ENCODE measurements at regions not wholly inside any gene's neighbourhood (a gene's known extent, or its start where the extent isn't known, plus 50 kb on each side); places are given as distances from the start of the nearest gene placed in this dataset.

GRCh38 chr5:74182603-74183002 lies 457.9 kb downstream of the ENC1 start:
- TF ChIP-seq EZH2 (IDR thresholded peaks at IDR 0.05) (no peak), CTCF (IDR thresholded peaks at IDR 0.05) (no peak), EZH2phosphoT487 (IDR thresholded peaks at IDR 0.05) (no peak)
- Mint-ChIP-seq H3K27me3 (ENCODE audit: insufficient read depth, low read depth) (peaks cover 11% of the 10 kb centered on the region), H3K27ac (no peak overlapping the region), H3K4me3 (no peak overlapping the region), H3K9me3 (peaks cover 6% of the 10 kb centered on the region), H3K4me1 (peaks cover 59% of the 10 kb centered on the region), H3K36me3 (no peaks in the 10 kb centered on the region)
- no peak for DNase-seq (ENCODE audit: low spot score)
- no peak overlapping the region for H3K9ac ChIP-seq
- peaks cover 39% of the 10 kb centered on the region for H3K4me1 ChIP-seq
- no peaks in the 10 kb centered on the region for H3K9me3 ChIP-seq (ENCODE audit: low read depth)
- no peak overlapping the region for H3K4me2 ChIP-seq
- H3K36me3 ChIP-seq = no peaks in the 10 kb centered on the region
- H4K20me1 ChIP-seq (ENCODE audit: low read depth) = no peaks in the 10 kb centered on the region
- H2AFZ ChIP-seq (replicated peaks) = no peak overlapping the region
- no peak overlapping the region for H3K4me3 ChIP-seq
- no peak overlapping the region for H3K27ac ChIP-seq
- H3K79me2 ChIP-seq (ENCODE audit: low read depth) = no peaks in the 10 kb centered on the region
- peaks cover 23% of the 10 kb centered on the region for H3F3A ChIP-seq (ENCODE audit: low read depth)
- H3K27me3 ChIP-seq = no peaks in the 10 kb centered on the region

- no peak overlapping the region for H3K4me3 ChIP-seq
- H3K4me2 ChIP-seq = no peak overlapping the region
- Mint-ChIP-seq H3K4me3 (no peak overlapping the region), H3K4me1 (peaks cover 42% of the 10 kb centered on the region), H3K27me3 (ENCODE audit: insufficient read depth, low read depth) (peaks cover 12% of the 10 kb centered on the region), H3K36me3 (no peaks in the 10 kb centered on the region), H3K27ac (peak overlapping the region; percentile 19), H3K9me3 (peaks cover 9% of the 10 kb centered on the region)
- TF ChIP-seq EZH2phosphoT487 (IDR thresholded peaks at IDR 0.05) (no peak), CTCF (IDR thresholded peaks at IDR 0.05) (no peak), EZH2 (IDR thresholded peaks at IDR 0.05) (no peak)
- H3K9ac ChIP-seq = no peak overlapping the region
- H3K4me1 ChIP-seq = peaks cover 18% of the 10 kb centered on the region
- H2AFZ ChIP-seq (replicated peaks) = no peak overlapping the region
- no peaks in the 10 kb centered on the region for H3K27me3 ChIP-seq
- no peaks in the 10 kb centered on the region for H3K79me2 ChIP-seq (ENCODE audit: low read depth)
- no peak overlapping the region for H3K27ac ChIP-seq
- H4K20me1 ChIP-seq (ENCODE audit: low read depth) = no peaks in the 10 kb centered on the region
- no peak for DNase-seq (ENCODE audit: low spot score)
- peaks cover 13% of the 10 kb centered on the region for H3F3A ChIP-seq (ENCODE audit: low read depth)
- H3K9me3 ChIP-seq (ENCODE audit: low read depth) = no peaks in the 10 kb centered on the region
- no peaks in the 10 kb centered on the region for H3K36me3 ChIP-seq
These were observed 460.8 kb downstream of the ENC1 start for GRCh38 chr5:74179701-74180100.

GRCh38 chr5:74179179-74179578 lies 461.3 kb downstream of the ENC1 start:
- peak; percentile 43 for DNase-seq (ENCODE audit: low spot score)
- Mint-ChIP-seq H3K27me3 (ENCODE audit: insufficient read depth, low read depth) (peaks cover 12% of the 10 kb centered on the region), H3K27ac (peak overlapping the region; percentile 81), H3K4me3 (peak overlapping the region; percentile 24), H3K36me3 (no peaks in the 10 kb centered on the region), H3K9me3 (peaks cover 9% of the 10 kb centered on the region), H3K4me1 (peaks cover 42% of the 10 kb centered on the region)
- H4K20me1 ChIP-seq (ENCODE audit: low read depth) = no peaks in the 10 kb centered on the region
- peaks cover 18% of the 10 kb centered on the region for H3K4me1 ChIP-seq
- H3K36me3 ChIP-seq = no peaks in the 10 kb centered on the region
- H3K9ac ChIP-seq = no peak overlapping the region
- peak overlapping the region; percentile 5 for H3K4me2 ChIP-seq
- peaks cover 13% of the 10 kb centered on the region for H3F3A ChIP-seq (ENCODE audit: low read depth)
- H3K27me3 ChIP-seq = no peaks in the 10 kb centered on the region
- TF ChIP-seq CTCF (IDR thresholded peaks at IDR 0.05) (no peak), EZH2phosphoT487 (IDR thresholded peaks at IDR 0.05) (no peak), EZH2 (IDR thresholded peaks at IDR 0.05) (no peak)
- H3K79me2 ChIP-seq (ENCODE audit: low read depth) = no peaks in the 10 kb centered on the region
- no peak overlapping the region for H3K4me3 ChIP-seq
- H3K27ac ChIP-seq = peak overlapping the region; percentile 1
- H2AFZ ChIP-seq (replicated peaks) = no peak overlapping the region
- H3K9me3 ChIP-seq (ENCODE audit: low read depth) = no peaks in the 10 kb centered on the region
